GM12875 (cell line): ENCODE measurements at regions not wholly inside any gene's neighbourhood (a gene's known extent, or its start where the extent isn't known, plus 50 kb on each side); places are given as distances from the start of the nearest gene placed in this dataset.

Experiments
- H3K4me3 ChIP-seq: one replicate; pipeline ENCODE4 v1.5.1; 2011; ENCODE audit warnings: low read depth, low read length, control low read depth
- TF ChIP-seq, protein P1 (sequence below): IDR thresholded peaks from 2 replicates; pipeline ENCODE4 v1.5.1; 2011; ENCODE audit warnings: low read depth, mild to moderate bottlenecking, control low read depth, inconsistent platforms, low read length, moderate library complexity, borderline replicate concordance; ENCODE audit not compliant: insufficient read depth

- H3K4me3 ChIP-seq: no peak overlapping the region
- TF ChIP-seq, protein P1, sequence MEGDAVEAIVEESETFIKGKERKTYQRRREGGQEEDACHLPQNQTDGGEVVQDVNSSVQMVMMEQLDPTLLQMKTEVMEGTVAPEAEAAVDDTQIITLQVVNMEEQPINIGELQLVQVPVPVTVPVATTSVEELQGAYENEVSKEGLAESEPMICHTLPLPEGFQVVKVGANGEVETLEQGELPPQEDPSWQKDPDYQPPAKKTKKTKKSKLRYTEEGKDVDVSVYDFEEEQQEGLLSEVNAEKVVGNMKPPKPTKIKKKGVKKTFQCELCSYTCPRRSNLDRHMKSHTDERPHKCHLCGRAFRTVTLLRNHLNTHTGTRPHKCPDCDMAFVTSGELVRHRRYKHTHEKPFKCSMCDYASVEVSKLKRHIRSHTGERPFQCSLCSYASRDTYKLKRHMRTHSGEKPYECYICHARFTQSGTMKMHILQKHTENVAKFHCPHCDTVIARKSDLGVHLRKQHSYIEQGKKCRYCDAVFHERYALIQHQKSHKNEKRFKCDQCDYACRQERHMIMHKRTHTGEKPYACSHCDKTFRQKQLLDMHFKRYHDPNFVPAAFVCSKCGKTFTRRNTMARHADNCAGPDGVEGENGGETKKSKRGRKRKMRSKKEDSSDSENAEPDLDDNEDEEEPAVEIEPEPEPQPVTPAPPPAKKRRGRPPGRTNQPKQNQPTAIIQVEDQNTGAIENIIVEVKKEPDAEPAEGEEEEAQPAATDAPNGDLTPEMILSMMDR: no peak
Observed at GRCh38 chr18:34350778-34351177, 126.1 kb upstream of the NOL4 start.

- TF ChIP-seq, protein P1: no peak
- H3K4me3 ChIP-seq: no peak overlapping the region
Observed at GRCh38 chr18:34352385-34353163, 127.9 kb upstream of the NOL4 start.

GRCh38 chr18:34354351-34354750 is 129.6 kb upstream of the NOL4 start:
- no peak overlapping the region for H3K4me3 ChIP-seq
- TF ChIP-seq, protein P1: no peak

- TF ChIP-seq, protein P1: no peak
- H3K4me3 ChIP-seq: no peak overlapping the region
Observed at GRCh38 chr18:34357944-34358580, 133.3 kb upstream of the NOL4 start.

DNA sequence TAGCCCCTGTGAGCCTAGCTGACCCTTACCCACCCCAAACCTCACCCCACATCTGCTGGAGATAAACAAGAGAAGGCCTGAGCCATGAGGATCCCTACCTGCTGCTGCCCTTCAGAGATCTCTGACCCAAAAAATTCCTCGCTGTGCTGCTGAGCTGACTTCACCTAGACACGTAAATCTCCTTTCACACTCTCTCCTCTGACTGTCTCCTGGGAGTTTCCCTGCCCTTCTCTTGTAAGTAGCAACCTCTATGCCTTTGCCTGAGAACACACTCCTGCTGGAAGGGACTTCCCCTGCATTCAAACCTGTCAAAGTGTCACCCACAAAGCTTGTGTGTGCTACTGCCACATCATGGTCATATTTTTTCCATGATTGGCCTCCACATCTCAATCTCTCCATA is 134.2 kb upstream of the NOL4 start:
- TF ChIP-seq, protein P1: no peak
- no peak overlapping the region for H3K4me3 ChIP-seq

- H3K4me3 ChIP-seq: no peak overlapping the region
- TF ChIP-seq, protein P1: no peak
Observed at GRCh38 chr18:34364699-34365098, 140.0 kb upstream of the NOL4 start.

GRCh38 chr18:34370704-34371395 is 146.1 kb upstream of the NOL4 start:
- TF ChIP-seq, protein P1: no peak
- no peak overlapping the region for H3K4me3 ChIP-seq
